ENCODE measurements at regions not wholly inside any gene's neighbourhood (a gene's known extent, or its start where the extent isn't known, plus 50 kb on each side); places are given as distances from the start of the nearest gene placed in this dataset.

- H3K4me3 Mint-ChIP-seq = no peak overlapping the region
- no peak overlapping the region for H3K27ac ChIP-seq (ENCODE audit: low read depth)
- H3K4me1 Mint-ChIP-seq = no peaks in the 10 kb centered on the region
- H3K27me3 Mint-ChIP-seq (ENCODE audit: insufficient read depth, low read depth, poor library complexity) = no peaks in the 10 kb centered on the region
- H3K4me1 ChIP-seq (ENCODE audit: insufficient read depth) = no peaks in the 10 kb centered on the region
- no peak for DNase-seq (ENCODE audit: low spot score)
- H3K79me2 ChIP-seq (replicated peaks; ENCODE audit: insufficient read depth) = no peaks in the 10 kb centered on the region
- no peaks in the 10 kb centered on the region for H3F3A ChIP-seq (replicated peaks; ENCODE audit: low read depth)
- no peaks in the 10 kb centered on the region for H3K27me3 ChIP-seq (ENCODE audit: insufficient read depth)
- no peaks in the 10 kb centered on the region for H3K36me3 ChIP-seq (ENCODE audit: insufficient read depth)
- no peak overlapping the region for H3K4me2 ChIP-seq
- no peaks in the 10 kb centered on the region for H4K20me1 ChIP-seq (replicated peaks; ENCODE audit: insufficient read depth)
- no peak overlapping the region for H3K4me3 ChIP-seq
- no peak overlapping the region for H3K27ac Mint-ChIP-seq
- no peaks in the 10 kb centered on the region for H3K9me2 ChIP-seq (ENCODE audit: insufficient read depth)
- H3K36me3 Mint-ChIP-seq (ENCODE audit: low read depth) = no peaks in the 10 kb centered on the region
- H3K9me3 Mint-ChIP-seq = no peaks in the 10 kb centered on the region
- no peak overlapping the region for H2AFZ ChIP-seq
- TF ChIP-seq REST (IDR thresholded peaks at IDR 0.05; ENCODE audit: unreplicated experiment) = no peak
- TF ChIP-seq NANOG (IDR thresholded peaks at IDR 0.05; ENCODE audit: borderline replicate concordance) = no peak
- no peak for TF ChIP-seq ZNF462 (CRISPR knock-in tag; IDR thresholded peaks at IDR 0.05)
- TF ChIP-seq ETS1 (IDR thresholded peaks at IDR 0.05) = no peak
- no peak for TF ChIP-seq JUNB (IDR thresholded peaks at IDR 0.05; ENCODE audit: unreplicated experiment)
- TF ChIP-seq EZH2 (IDR thresholded peaks at IDR 0.05; ENCODE audit: low read depth, unreplicated experiment) = no peak
- ATAC-seq = no peak
Measured at GRCh38 chr13:88217372-88217771, 546.2 kb downstream of the SLITRK5 start.

All from GM23338 (cell line).